Upper lobe of left lung (tissue), 6 donors: ENCODE measurements at regions not wholly inside any gene's neighbourhood (a gene's known extent, or its start where the extent isn't known, plus 50 kb on each side); places are given as distances from the start of the nearest gene placed in this dataset.

Experiments
- ATAC-seq, 2 donors: fragments of 200-7000 bp; cut with Tn5 transposase; one replicate each; pipeline ENCODE4 v1.9.1; 2022; ENCODE audit warnings: mild to moderate bottlenecking in 2 of 2, moderate library complexity in 2 of 2; ENCODE audit not compliant: low FRiP score in 2 of 2
- DNase-seq, 2 donors: peaks; one replicate each; pipeline ENCODE4 v3.0.0-alpha.2; 2019 to 2020
- H3K27ac ChIP-seq, 4 donors: fragments of 200-600 bp; sonication (generic); one replicate each; pipeline ENCODE4 v1.5.1; 2016 to 2019
- H3K27me3 ChIP-seq, 4 donors: fragments of 200-600 bp; sonication (generic); one replicate each; pipeline ENCODE4 v1.5.1; 2017 to 2019
- H3K36me3 ChIP-seq, 4 donors: fragments of 200-600 bp; sonication (generic); one replicate each; pipeline ENCODE4 v1.5.1; 2016 to 2019
- H3K4me1 ChIP-seq, 4 donors: fragments of 200-600 bp; sonication (generic); one replicate each; pipeline ENCODE4 v1.5.1; 2018 to 2019
- H3K4me3 ChIP-seq, 4 donors: fragments of 200-600 bp; sonication (generic); one replicate each; pipeline ENCODE4 v1.5.1; 2017 to 2019; ENCODE audit warnings: mild to moderate bottlenecking in 2 of 4, moderate library complexity in 1 of 4
- H3K9me3 ChIP-seq, 4 donors: fragments of 200-600 bp; sonication (generic); one replicate each; pipeline ENCODE4 v1.5.1; 2018 to 2019
- CTCF ChIP-seq, 6 experiments: fragments of 450-650 bp in 4 of 6; fragments of 200-600 bp in 2 of 6; sonication (generic) in 2 of 6; IDR thresholded peaks; one replicate each; pipeline ENCODE4 v1.5.1; 2016 to 2019; ENCODE audit warnings: antibody characterized with exemption in 6 of 6
- EP300 ChIP-seq, 4 donors: sonication (generic); formaldehyde crosslinking; IDR thresholded peaks; one replicate each; pipeline ENCODE4 v1.5.1; 2017; ENCODE audit warnings: antibody characterized with exemption in 4 of 4, control low read depth in 2 of 4
- POLR2A ChIP-seq, 4 donors: fragments of 450-650 bp; IDR thresholded peaks; one replicate each; pipeline ENCODE4 v1.5.1; 2016 to 2017; ENCODE audit warnings: antibody characterized with exemption in 4 of 4, mild to moderate bottlenecking in 2 of 4
- POLR2AphosphoS5 ChIP-seq, 2 donors: sonication (generic); formaldehyde crosslinking; IDR thresholded peaks; one replicate each; pipeline ENCODE4 v1.5.1; 2017; ENCODE audit warnings: antibody characterized with exemption in 2 of 2
- WGBS, 2 donors: methylation state at CpG; one replicate each; pipeline ENCODE4 v1.1.5; 2017 to 2018; 5-methylcytosine and 5-hydroxymethylcytosine counted together
- donor health status: DM: no; HTN: no; CAD: no; lungs with moderate emphysema.
- donor health status: DM: no; HTN: yes; CAD: no; lungs with severe emphysema.

DNA sequence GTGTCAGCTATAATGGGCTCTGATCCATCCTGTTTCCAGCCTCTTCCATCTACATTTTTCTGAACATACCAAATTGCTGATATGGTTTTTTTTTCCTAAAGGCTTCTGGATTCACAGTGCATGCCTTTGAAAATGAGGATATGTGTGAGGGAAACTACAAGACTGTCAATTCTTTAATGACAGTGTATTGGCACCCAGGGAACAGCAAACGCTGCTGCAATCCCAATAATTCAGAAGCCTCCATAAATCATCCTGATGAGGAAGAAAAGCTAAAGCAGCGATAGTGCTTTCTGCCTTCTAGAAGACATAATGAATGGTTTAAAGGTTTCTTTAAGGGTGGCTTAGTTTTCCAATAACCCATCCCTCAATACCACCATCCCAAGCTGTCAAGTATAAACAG, 304.5 kb upstream of the PKDCC start:
- Histone ChIP-seq H3K27me3 (no peaks in the 10 kb centered on the region), H3K36me3 (no peaks in the 10 kb centered on the region), H3K4me3 (no peak overlapping the region), H3K4me1 (no peaks in the 10 kb centered on the region), H3K9me3 (no peaks in the 10 kb centered on the region), H3K27ac (no peak overlapping the region)
- no peak for TF ChIP-seq POLR2AphosphoS5 (IDR thresholded peaks at IDR 0.05)
- TF ChIP-seq CTCF (IDR thresholded peaks at IDR 0.05): no peak
- TF ChIP-seq EP300 (IDR thresholded peaks at IDR 0.05): no peak
- TF ChIP-seq POLR2A (IDR thresholded peaks at IDR 0.05): no peak
- DNase-seq (no peak), ATAC-seq (no peak)
- WGBS, 2 donors: 63 to 69% methylated on average over 2 of the region's 2 CpGs

DNA sequence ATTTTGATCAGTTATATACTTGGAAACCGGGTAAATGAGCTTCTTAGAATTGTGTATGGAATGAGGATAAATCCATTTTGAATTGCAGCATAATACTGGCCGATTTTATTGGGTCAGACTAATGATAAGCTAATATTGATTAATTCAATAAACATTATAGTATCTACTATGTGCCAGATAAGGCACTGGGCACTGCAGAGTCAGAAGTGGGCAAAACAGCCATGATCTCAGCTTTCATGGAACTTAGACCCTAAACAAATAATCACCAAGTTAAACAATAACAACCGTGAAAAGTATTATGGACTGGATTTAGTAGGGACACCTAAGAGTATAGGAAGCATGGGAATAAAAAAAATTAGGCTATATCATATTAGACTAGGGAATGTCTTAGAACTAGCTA, 297.0 kb upstream of the PKDCC start:
- TF ChIP-seq POLR2A (IDR thresholded peaks at IDR 0.05) (no peak), CTCF (IDR thresholded peaks at IDR 0.05) (no peak), EP300 (IDR thresholded peaks at IDR 0.05) (no peak), POLR2AphosphoS5 (IDR thresholded peaks at IDR 0.05) (no peak)
- Histone ChIP-seq H3K27me3 (no peaks in the 10 kb centered on the region), H3K36me3 (no peaks in the 10 kb centered on the region), H3K27ac (no peak overlapping the region), H3K9me3 (no peaks in the 10 kb centered on the region), H3K4me3 (no peak overlapping the region), H3K4me1 (no peaks in the 10 kb centered on the region)
- 65 to 67% methylated on average over 3 of the region's 3 CpGs for WGBS, 2 donors
- no peak for ATAC-seq
- DNase-seq: no peak

DNA sequence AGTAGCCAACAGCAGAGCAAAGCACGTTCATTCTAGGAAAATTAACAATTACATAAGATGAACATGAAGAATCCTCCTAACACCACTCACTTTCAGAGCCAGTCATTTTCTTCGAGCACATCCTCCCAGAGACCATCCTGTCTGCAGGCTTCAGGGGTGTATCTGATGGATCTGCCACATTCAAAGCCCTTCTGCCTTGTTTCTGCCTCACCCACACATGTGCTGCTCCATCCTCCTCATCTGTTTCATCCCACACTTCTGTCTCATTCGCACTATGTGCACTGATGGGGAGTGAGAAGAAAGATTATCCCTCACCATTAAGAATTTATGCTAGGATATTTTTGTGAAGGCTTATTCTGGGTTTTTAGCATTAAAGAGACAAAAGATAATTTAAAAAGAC, 287.9 kb upstream of the PKDCC start:
- Histone ChIP-seq H3K27me3 (no peaks in the 10 kb centered on the region), H3K4me1 (no peaks in the 10 kb centered on the region), H3K36me3 (no peaks in the 10 kb centered on the region), H3K27ac (no peak overlapping the region), H3K9me3 (no peaks in the 10 kb centered on the region), H3K4me3 (no peak overlapping the region)
- WGBS, 2 donors: 73 to 88% methylated on average over 3 of the region's 3 CpGs
- no peak for ATAC-seq
- no peak for TF ChIP-seq POLR2A (IDR thresholded peaks at IDR 0.05)
- no peak for TF ChIP-seq CTCF (IDR thresholded peaks at IDR 0.05)
- no peak for TF ChIP-seq EP300 (IDR thresholded peaks at IDR 0.05)
- TF ChIP-seq POLR2AphosphoS5 (IDR thresholded peaks at IDR 0.05): no peak
- no peak for DNase-seq

DNA sequence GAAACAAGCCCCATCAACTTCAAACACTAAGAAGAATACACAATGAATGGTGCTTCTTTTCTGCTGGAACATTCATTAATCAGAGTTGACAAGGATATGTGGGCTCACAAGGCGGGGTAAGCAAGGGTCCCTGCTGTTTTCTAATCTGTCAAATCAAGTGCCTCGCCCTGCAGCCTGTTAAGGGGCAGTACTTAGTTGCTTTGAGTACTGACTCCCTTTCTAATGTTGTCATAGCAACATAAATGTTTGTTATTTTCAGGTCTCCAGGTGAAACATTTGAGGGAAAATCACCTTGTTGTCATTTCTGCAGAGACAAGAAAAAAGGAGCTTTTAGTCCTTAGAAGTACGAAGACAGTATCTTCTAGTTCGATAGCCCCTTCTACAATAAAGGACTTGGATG, 284.7 kb upstream of the PKDCC start:
- DNase-seq: no peak
- H3K27ac ChIP-seq: no peak overlapping the region
- H3K9me3 ChIP-seq: no peaks in the 10 kb centered on the region
- H3K4me1 ChIP-seq: no peaks in the 10 kb centered on the region
- H3K36me3 ChIP-seq: no peaks in the 10 kb centered on the region
- no peaks in the 10 kb centered on the region for H3K27me3 ChIP-seq
- no peak for TF ChIP-seq CTCF (IDR thresholded peaks at IDR 0.05)
- no peak for TF ChIP-seq EP300 (IDR thresholded peaks at IDR 0.05)
- TF ChIP-seq POLR2AphosphoS5 (IDR thresholded peaks at IDR 0.05): no peak
- TF ChIP-seq POLR2A (IDR thresholded peaks at IDR 0.05): no peak
- 48 to 69% methylated on average over 4 of the region's 4 CpGs for WGBS, 2 donors
- H3K4me3 ChIP-seq: no peak overlapping the region
- no peak for ATAC-seq

GRCh38 chr2:41764131-41764530, 283.7 kb upstream of the PKDCC start:
- DNase-seq: no peak

More at GRCh38 chr2:41764131-41764530, 283.7 kb upstream of the PKDCC start:
- WGBS, 2 donors: 73 to 89% methylated on average over 1 of the region's 1 CpG
- H3K4me1 ChIP-seq: no peaks in the 10 kb centered on the region
- H3K27me3 ChIP-seq: no peaks in the 10 kb centered on the region
- ATAC-seq: no peak
- H3K9me3 ChIP-seq: no peaks in the 10 kb centered on the region
- H3K27ac ChIP-seq: no peak overlapping the region
- H3K4me3 ChIP-seq: no peak overlapping the region
- H3K36me3 ChIP-seq: no peaks in the 10 kb centered on the region
- TF ChIP-seq POLR2AphosphoS5 (IDR thresholded peaks at IDR 0.05) (no peak), CTCF (IDR thresholded peaks at IDR 0.05) (no peak), EP300 (IDR thresholded peaks at IDR 0.05) (no peak), POLR2A (IDR thresholded peaks at IDR 0.05) (no peak)
